ENCODE measurements at regions not wholly inside any gene's neighbourhood (a gene's known extent, or its start where the extent isn't known, plus 50 kb on each side); places are given as distances from the start of the nearest gene placed in this dataset.

DNA sequence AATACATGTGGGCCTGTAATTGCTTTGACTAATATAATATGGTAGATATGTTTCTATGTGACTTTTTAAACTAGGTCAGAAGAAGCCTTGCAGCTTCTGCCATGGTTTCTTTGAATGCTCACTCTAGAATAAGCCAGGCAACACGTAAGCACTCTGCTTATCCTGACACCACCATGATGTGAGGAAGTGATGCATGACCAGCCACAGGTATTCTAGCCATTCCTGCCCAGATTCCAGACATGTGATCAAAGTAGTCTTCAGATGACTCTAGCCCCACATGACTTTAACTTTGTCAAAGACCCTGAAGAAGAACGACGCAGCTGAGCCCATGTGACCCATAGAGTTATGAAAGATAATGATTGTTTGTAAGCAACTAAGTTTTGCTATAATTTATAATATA is 276.1 kb upstream of the NCAM1 start:
- TF ChIP-seq, protein P1, sequence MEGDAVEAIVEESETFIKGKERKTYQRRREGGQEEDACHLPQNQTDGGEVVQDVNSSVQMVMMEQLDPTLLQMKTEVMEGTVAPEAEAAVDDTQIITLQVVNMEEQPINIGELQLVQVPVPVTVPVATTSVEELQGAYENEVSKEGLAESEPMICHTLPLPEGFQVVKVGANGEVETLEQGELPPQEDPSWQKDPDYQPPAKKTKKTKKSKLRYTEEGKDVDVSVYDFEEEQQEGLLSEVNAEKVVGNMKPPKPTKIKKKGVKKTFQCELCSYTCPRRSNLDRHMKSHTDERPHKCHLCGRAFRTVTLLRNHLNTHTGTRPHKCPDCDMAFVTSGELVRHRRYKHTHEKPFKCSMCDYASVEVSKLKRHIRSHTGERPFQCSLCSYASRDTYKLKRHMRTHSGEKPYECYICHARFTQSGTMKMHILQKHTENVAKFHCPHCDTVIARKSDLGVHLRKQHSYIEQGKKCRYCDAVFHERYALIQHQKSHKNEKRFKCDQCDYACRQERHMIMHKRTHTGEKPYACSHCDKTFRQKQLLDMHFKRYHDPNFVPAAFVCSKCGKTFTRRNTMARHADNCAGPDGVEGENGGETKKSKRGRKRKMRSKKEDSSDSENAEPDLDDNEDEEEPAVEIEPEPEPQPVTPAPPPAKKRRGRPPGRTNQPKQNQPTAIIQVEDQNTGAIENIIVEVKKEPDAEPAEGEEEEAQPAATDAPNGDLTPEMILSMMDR (IDR thresholded peaks at IDR 0.05; ENCODE audit: extremely low read depth, low read depth, low read length): no peak
- H3K9me3 ChIP-seq (ENCODE audit: low read depth, low read length): no peaks in the 10 kb centered on the region
- no peaks in the 10 kb centered on the region for H3K36me3 ChIP-seq (ENCODE audit: insufficient read depth, low read length)
- H2AFZ ChIP-seq (ENCODE audit: low read length): no peak overlapping the region
- DNase-seq (ENCODE audit: insufficient read length, low spot score, missing footprints): no peak
- H4K20me1 ChIP-seq (ENCODE audit: insufficient read depth, low read length): no peaks in the 10 kb centered on the region
- no peak overlapping the region for H3K4me3 ChIP-seq (ENCODE audit: insufficient read depth, low read length)
- no peak overlapping the region for H3K27ac ChIP-seq (ENCODE audit: low read depth, low read length)
- H3K4me1 ChIP-seq (ENCODE audit: insufficient read depth, low read length): no peaks in the 10 kb centered on the region
- no peak overlapping the region for H3K4me2 ChIP-seq (ENCODE audit: insufficient read depth, low read length)
- H3K79me2 ChIP-seq (ENCODE audit: insufficient read depth, low read length): no peaks in the 10 kb centered on the region
- H3K27me3 ChIP-seq (ENCODE audit: insufficient read depth, low read length): no peaks in the 10 kb centered on the region

DNA sequence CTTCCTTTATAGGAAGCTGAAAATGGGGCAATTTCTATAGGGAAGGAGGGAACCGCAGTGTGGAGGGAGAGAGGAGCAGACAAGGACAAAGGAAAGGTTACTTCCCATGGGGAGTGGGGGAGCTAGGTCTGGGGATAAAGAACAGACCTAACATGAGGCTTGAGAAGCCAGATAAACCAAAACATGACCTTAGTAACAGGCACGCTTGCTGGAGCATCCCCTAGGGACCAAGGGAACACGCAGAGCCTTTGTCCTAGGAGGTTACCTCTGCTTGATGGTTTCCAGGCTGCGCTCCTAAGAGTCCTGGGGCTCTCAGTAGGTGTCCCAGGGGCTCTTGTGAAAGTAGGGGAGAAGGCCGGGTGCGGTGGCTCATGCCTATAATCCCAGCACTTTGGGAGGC is 271.4 kb upstream of the NCAM1 start:
- H2AFZ ChIP-seq (ENCODE audit: low read length): no peak overlapping the region
- no peak overlapping the region for H3K4me3 ChIP-seq (ENCODE audit: insufficient read depth, low read length)
- H3K4me1 ChIP-seq (ENCODE audit: insufficient read depth, low read length): no peaks in the 10 kb centered on the region

DNA sequence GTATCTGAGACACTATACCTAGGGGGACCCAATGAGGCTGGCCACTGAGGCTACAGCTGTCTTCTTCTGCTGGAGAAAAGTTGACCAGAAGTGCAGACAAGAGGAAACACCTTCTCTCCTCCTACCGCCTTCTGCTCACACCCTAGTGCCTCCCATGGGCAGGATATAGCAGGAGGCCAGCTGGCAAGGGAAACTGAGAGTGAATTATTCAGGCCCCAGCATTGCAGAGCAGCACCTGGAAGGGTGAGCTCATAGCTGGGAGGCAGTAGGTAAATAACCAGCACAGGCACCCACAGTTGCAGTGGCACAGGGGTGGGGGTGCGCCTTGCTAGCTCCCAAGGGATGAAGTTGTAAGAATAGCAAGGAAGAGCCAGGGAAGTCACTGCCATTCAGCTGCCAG is 267.4 kb upstream of the NCAM1 start:
- Histone ChIP-seq H3K27me3 (ENCODE audit: insufficient read depth, low read length) (no peaks in the 10 kb centered on the region), H3K4me1 (ENCODE audit: insufficient read depth, low read length) (no peaks in the 10 kb centered on the region), H4K20me1 (ENCODE audit: insufficient read depth, low read length) (no peaks in the 10 kb centered on the region), H3K9me3 (ENCODE audit: low read depth, low read length) (no peaks in the 10 kb centered on the region), H3K4me3 (ENCODE audit: insufficient read depth, low read length) (no peak overlapping the region), H2AFZ (ENCODE audit: low read length) (no peak overlapping the region), H3K36me3 (ENCODE audit: insufficient read depth, low read length) (no peaks in the 10 kb centered on the region), H3K4me2 (ENCODE audit: insufficient read depth, low read length) (no peak overlapping the region), H3K79me2 (ENCODE audit: insufficient read depth, low read length) (no peaks in the 10 kb centered on the region), H3K27ac (ENCODE audit: low read depth, low read length) (no peak overlapping the region)
- TF ChIP-seq, protein P1 (IDR thresholded peaks at IDR 0.05; ENCODE audit: extremely low read depth, low read depth, low read length): no peak
- DNase-seq (ENCODE audit: insufficient read length, low spot score, missing footprints): no peak

More for the DNA sequence above, 271.4 kb upstream of the NCAM1 start:
- TF ChIP-seq, protein P1 (IDR thresholded peaks at IDR 0.05; ENCODE audit: extremely low read depth, low read depth, low read length): no peak
- DNase-seq (ENCODE audit: insufficient read length, low spot score, missing footprints): no peak
- Histone ChIP-seq H4K20me1 (ENCODE audit: insufficient read depth, low read length) (no peaks in the 10 kb centered on the region), H3K27ac (ENCODE audit: low read depth, low read length) (no peak overlapping the region), H3K4me2 (ENCODE audit: insufficient read depth, low read length) (no peak overlapping the region), H3K36me3 (ENCODE audit: insufficient read depth, low read length) (no peaks in the 10 kb centered on the region), H3K27me3 (ENCODE audit: insufficient read depth, low read length) (no peaks in the 10 kb centered on the region), H3K79me2 (ENCODE audit: insufficient read depth, low read length) (no peaks in the 10 kb centered on the region), H3K9me3 (ENCODE audit: low read depth, low read length) (no peaks in the 10 kb centered on the region)

DNA sequence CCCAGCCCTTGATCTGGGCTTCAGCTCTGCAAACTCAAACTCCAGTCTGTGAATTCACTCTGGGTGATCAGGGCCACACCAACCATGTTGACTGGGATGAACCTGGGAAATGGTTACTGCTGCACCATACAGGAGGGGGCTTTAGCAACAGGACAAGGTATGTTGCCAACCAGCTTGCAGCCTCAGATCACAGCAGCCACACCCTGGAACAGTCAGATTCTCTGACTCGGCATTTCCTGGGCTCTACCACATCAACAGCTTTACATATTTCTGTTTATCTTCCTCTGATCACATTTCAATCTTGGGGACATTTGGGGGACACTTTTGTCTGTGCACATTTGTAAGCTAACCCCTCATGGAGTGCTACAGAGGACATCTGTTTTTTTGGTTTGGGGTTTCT is 267.0 kb upstream of the NCAM1 start:
- no peaks in the 10 kb centered on the region for H3K36me3 ChIP-seq (ENCODE audit: insufficient read depth, low read length)
- H3K4me3 ChIP-seq (ENCODE audit: insufficient read depth, low read length): no peak overlapping the region
- TF ChIP-seq, protein P1 (IDR thresholded peaks at IDR 0.05; ENCODE audit: extremely low read depth, low read depth, low read length): no peak
- H3K9me3 ChIP-seq (ENCODE audit: low read depth, low read length): no peaks in the 10 kb centered on the region
- no peak overlapping the region for H3K4me2 ChIP-seq (ENCODE audit: insufficient read depth, low read length)
- no peak overlapping the region for H2AFZ ChIP-seq (ENCODE audit: low read length)
- no peaks in the 10 kb centered on the region for H3K27me3 ChIP-seq (ENCODE audit: insufficient read depth, low read length)
- no peak for DNase-seq (ENCODE audit: insufficient read length, low spot score, missing footprints)
- H3K4me1 ChIP-seq (ENCODE audit: insufficient read depth, low read length): no peaks in the 10 kb centered on the region
- no peaks in the 10 kb centered on the region for H3K79me2 ChIP-seq (ENCODE audit: insufficient read depth, low read length)
- no peaks in the 10 kb centered on the region for H4K20me1 ChIP-seq (ENCODE audit: insufficient read depth, low read length)
- no peak overlapping the region for H3K27ac ChIP-seq (ENCODE audit: low read depth, low read length)

Measured in osteoblast (primary cell).